HUES48 (cell line): ENCODE measurements at regions not wholly inside any gene's neighbourhood (a gene's known extent, or its start where the extent isn't known, plus 50 kb on each side); places are given as distances from the start of the nearest gene placed in this dataset.
"Not testable (repeated sequence)": the region's sequence is repeated elsewhere in the genome, so short reads cannot be mapped to it uniquely, and the experiment has no call there.

Source experiments
- H3K27ac ChIP-seq: one replicate; pipeline ENCODE4 v1.7.0; 2013; ENCODE audit warnings: low read depth, low read length, inconsistent platforms
- H3K27me3 ChIP-seq: 2 replicates; pipeline ENCODE4 v1.6.1; 2013; ENCODE audit warnings: mild to moderate bottlenecking, low read length; ENCODE audit not compliant: control insufficient read depth, insufficient read depth
- H3K36me3 ChIP-seq: 2 replicates; pipeline ENCODE4 v1.6.1; 2013; ENCODE audit warnings: low read length; ENCODE audit not compliant: control insufficient read depth, insufficient read depth
- H3K4me1 ChIP-seq: 2 replicates; pipeline ENCODE4 v1.6.1; 2013; ENCODE audit warnings: mild to moderate bottlenecking, low read length; ENCODE audit not compliant: control insufficient read depth, insufficient read depth
- H3K4me3 ChIP-seq: 2 replicates; pipeline ENCODE4 v1.5.1; 2013; ENCODE audit warnings: mild to moderate bottlenecking, low read depth, low read length
- H3K9ac ChIP-seq: 2 replicates; pipeline ENCODE4 v1.6.1; 2013; ENCODE audit warnings: mild to moderate bottlenecking, low read depth, low read length, moderate library complexity
- H3K9me3 ChIP-seq: 2 replicates; pipeline ENCODE4 v1.6.1; 2013; ENCODE audit warnings: low read length; ENCODE audit not compliant: control insufficient read depth, insufficient read depth

GRCh38 chr4:54575919-54576318, 81.8 kb upstream of the KIT start:
- no peaks in the 10 kb centered on the region for H3K36me3 ChIP-seq
- no peaks in the 10 kb centered on the region for H3K9me3 ChIP-seq
- no peak overlapping the region for H3K27ac ChIP-seq
- H3K4me3 ChIP-seq = no peak overlapping the region
- H3K9ac ChIP-seq = no peak overlapping the region
- peaks cover 37% of the 10 kb centered on the region for H3K27me3 ChIP-seq
- peaks cover 24% of the 10 kb centered on the region for H3K4me1 ChIP-seq

DNA sequence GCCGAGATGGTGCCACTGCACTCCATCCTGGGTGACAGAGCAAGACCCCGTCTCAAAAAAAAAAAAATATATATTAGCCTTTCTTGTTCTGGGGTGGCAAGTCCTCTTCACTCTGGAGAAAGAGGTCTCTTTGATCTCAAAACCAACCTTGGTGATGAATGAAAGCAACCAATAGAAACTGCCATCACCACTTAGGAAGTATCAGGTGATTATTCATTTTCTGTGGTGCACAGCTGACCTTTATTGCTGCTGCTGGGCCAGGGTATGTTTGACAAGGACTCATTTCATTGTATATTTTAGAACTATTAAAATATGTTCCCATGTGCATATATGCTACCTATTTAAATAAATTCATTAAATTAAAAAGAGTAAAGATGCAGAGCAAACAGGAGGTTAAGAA, 76.0 kb upstream of the KIT start:
- Histone ChIP-seq H3K27ac (no peak overlapping the region), H3K9ac (no peak overlapping the region), H3K9me3 (no peaks in the 10 kb centered on the region), H3K27me3 (no peaks in the 10 kb centered on the region), H3K36me3 (no peaks in the 10 kb centered on the region), H3K4me3 (no peak overlapping the region), H3K4me1 (no peaks in the 10 kb centered on the region)

DNA sequence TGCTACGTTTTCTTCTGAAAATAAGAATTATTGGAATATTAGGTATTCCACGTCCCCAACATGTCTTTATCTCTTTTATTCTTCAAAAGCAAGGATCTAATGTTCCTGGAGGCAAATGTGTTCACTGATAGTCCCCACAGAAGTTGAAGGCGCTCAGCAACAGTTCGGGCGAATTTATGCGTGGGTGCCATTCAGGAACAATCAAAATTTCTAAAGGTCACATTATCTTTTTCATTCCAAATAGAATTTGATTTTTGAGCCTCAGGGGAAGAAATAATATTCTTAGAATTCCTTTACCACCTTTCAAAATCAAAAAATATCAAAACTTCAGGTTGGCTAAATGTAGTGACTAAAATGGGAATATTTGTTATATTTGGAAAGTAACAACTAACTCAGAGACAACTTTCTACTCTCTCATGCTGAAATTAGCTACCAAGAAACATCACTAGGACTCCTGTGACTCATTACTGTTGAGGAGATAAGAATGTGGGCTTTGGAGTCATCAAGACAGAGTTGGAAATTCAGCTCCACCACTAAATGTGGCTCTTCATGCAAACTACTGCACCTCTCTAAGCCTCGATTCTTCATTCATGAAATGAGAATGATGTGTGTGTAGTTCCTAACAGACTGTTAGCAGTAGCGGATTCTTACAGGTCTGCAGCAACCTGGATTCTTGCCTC, 72.3 kb upstream of the KIT start:
- H3K27me3 ChIP-seq = no peaks in the 10 kb centered on the region
- no peak overlapping the region for H3K27ac ChIP-seq
- H3K36me3 ChIP-seq = no peaks in the 10 kb centered on the region
- H3K9ac ChIP-seq = no peak overlapping the region
- H3K4me1 ChIP-seq = no peaks in the 10 kb centered on the region
- no peaks in the 10 kb centered on the region for H3K9me3 ChIP-seq
- no peak overlapping the region for H3K4me3 ChIP-seq

DNA sequence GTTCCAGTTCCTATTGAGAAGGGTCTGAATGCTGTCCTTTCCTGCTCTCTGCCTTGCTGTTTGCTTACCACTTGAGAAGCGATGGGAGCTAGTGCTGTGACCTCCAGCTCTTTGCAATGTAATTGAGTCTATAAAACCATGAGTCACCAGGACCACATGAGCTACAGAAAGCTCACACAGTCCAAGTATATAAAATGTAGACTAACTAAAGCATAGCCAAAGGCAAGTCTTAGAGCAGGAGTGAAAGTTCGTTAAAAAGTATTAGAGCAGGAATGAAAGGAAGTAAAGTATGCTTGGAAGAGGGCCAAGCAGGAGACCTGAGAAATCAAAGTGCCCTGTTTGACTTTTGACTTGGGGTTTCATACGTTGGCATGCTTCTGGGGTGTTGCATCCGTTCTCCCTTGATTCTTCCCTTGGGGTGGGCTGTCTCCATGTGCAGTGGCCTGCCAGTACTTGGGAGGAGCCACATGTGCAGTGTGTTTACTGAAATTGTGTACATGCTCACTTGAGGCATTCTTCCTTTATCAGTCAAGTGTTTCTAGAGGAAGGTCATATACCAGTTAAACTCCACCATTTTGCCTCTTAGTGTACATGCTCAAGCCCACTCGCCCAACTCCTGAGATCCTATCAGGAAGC, 71.3 kb upstream of the KIT start:
- H3K9ac ChIP-seq = no peak overlapping the region
- no peaks in the 10 kb centered on the region for H3K27me3 ChIP-seq
- H3K9me3 ChIP-seq = no peaks in the 10 kb centered on the region
- no peaks in the 10 kb centered on the region for H3K4me1 ChIP-seq
- H3K27ac ChIP-seq = no peak overlapping the region
- H3K4me3 ChIP-seq = no peak overlapping the region
- H3K36me3 ChIP-seq = no peaks in the 10 kb centered on the region

- Histone ChIP-seq H3K27ac (no peak overlapping the region), H3K4me1 (no peaks in the 10 kb centered on the region), H3K27me3 (no peaks in the 10 kb centered on the region), H3K36me3 (no peaks in the 10 kb centered on the region), H3K9ac (no peak overlapping the region), H3K9me3 (no peaks in the 10 kb centered on the region), H3K4me3 (no peak overlapping the region)
Measured at GRCh38 chr4:54587107-54587891, 70.5 kb upstream of the KIT start.

DNA sequence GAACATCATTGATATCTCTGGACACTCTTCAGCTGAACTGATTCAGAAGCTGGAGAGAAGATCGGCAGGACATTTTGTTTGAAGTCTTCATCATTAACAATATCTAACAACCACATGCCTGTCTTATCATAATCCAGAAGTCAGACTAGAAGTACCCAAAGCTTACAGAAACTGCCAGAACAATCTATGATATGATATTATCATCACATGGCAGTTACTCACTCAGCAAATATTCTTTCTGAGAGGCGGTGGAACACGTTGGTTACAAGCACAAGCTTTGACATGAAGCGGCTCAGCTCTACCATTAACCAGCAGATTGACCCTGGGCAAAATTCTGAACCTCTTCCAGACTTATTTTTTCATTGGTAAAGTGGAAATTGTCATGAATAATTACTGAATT, 69.4 kb upstream of the KIT start:
- Histone ChIP-seq H3K27ac (no peak overlapping the region), H3K36me3 (no peaks in the 10 kb centered on the region), H3K4me3 (no peak overlapping the region), H3K9me3 (no peaks in the 10 kb centered on the region), H3K4me1 (no peaks in the 10 kb centered on the region), H3K9ac (no peak overlapping the region), H3K27me3 (no peaks in the 10 kb centered on the region)

DNA sequence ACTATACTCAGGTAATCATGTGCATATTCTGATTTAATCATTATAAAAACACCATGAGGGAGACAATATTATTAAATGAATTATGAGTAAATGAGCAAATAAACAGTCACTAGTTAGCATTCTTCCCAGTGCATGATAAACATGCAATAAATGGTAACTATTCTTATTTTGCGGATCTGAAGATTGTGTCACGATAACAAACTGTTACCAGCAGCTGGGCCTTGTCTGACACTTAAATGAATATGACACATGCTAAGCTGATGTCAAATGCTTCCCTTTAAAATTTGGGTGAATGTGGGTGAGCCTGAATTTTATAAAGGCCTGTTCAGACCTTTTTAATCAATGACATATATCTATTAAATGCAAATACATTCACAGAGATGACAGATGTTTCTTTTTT, 68.2 kb upstream of the KIT start:
- Histone ChIP-seq H3K36me3 (no peaks in the 10 kb centered on the region), H3K4me1 (no peaks in the 10 kb centered on the region)

DNA sequence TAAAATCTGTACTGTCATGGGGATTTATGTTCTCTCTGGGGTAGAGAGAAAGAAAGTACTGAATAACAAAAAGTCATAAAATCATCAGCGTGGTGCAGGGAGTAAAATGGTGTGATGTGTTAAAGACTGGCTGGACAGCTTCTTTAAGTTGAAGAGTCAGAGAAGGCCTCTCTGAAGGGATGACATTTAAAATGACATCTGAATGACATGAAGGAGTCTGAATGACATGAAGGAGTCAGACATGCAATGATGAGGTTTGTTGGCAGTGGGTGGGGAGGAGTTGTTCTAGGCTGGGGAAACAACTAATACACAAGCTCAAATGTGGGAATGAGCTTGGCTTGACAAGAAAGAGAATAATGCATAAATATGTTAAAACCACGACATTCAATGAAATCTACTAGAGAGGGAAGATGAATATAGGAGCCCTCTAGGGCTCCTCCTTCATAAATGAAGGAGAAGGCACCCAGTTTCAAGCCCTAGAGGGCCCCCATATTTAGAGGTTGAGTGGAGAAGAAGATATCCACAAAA, 63.9 kb upstream of the KIT start:
- no peak overlapping the region for H3K4me3 ChIP-seq
- H3K36me3 ChIP-seq = no peaks in the 10 kb centered on the region
- H3K27ac ChIP-seq = no peak overlapping the region
- no peaks in the 10 kb centered on the region for H3K9me3 ChIP-seq
- no peaks in the 10 kb centered on the region for H3K4me1 ChIP-seq
- H3K27me3 ChIP-seq = no peaks in the 10 kb centered on the region
- H3K9ac ChIP-seq = no peak overlapping the region

More for the DNA sequence above, 68.2 kb upstream of the KIT start:
- H3K9ac ChIP-seq = no peak overlapping the region
- H3K27ac ChIP-seq = no peak overlapping the region
- no peaks in the 10 kb centered on the region for H3K27me3 ChIP-seq
- no peaks in the 10 kb centered on the region for H3K9me3 ChIP-seq
- H3K4me3 ChIP-seq = no peak overlapping the region

- no peaks in the 10 kb centered on the region for H3K4me1 ChIP-seq
- no peaks in the 10 kb centered on the region for H3K27me3 ChIP-seq
- no peaks in the 10 kb centered on the region for H3K9me3 ChIP-seq
- no peak overlapping the region for H3K27ac ChIP-seq
- H3K9ac ChIP-seq = no peak overlapping the region
- H3K4me3 ChIP-seq = no peak overlapping the region
- no peaks in the 10 kb centered on the region for H3K36me3 ChIP-seq
Measured at GRCh38 chr4:54596201-54596600, 61.6 kb upstream of the KIT start.

- not testable (repeated sequence) for H3K4me1 ChIP-seq, H3K9ac ChIP-seq, H3K27me3 ChIP-seq
Measured at GRCh38 chr4:54597678-54598077, 60.1 kb upstream of the KIT start.

DNA sequence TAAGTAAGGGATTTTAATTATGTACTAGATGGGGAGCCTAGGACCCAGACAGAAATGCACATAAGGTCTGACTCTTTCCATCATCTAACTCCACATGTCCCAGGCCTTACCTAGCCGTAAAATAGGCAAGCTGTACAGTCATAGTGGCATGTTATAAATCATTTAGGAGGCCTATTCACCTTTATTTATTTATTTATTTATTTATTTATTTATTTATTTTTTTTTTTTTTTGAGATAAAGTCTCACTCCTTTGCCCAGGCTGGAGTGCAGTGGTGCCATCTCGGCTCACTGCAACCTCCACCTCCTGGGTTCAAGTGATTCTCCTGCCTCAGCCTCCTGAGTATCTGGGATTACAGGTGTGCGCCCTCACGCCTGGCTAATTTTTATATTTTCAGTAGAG, 55.6 kb upstream of the KIT start:
- H3K9me3 ChIP-seq, H3K36me3 ChIP-seq, H3K27ac ChIP-seq: not testable (repeated sequence)

More at GRCh38 chr4:54597678-54598077, 60.1 kb upstream of the KIT start:
- not testable (repeated sequence) for H3K36me3 ChIP-seq, H3K4me3 ChIP-seq, H3K9me3 ChIP-seq, H3K27ac ChIP-seq

More for the DNA sequence above, 55.6 kb upstream of the KIT start:
- H3K4me3 ChIP-seq, H3K27me3 ChIP-seq, H3K9ac ChIP-seq, H3K4me1 ChIP-seq: not testable (repeated sequence)
